Activated CD8-positive, alpha-beta memory T cell treated with anti-CD3 and anti-CD28 coated beads for 24 hours (primary cell): ENCODE measurements at regions not wholly inside any gene's neighbourhood (a gene's known extent, or its start where the extent isn't known, plus 50 kb on each side); places are given as distances from the start of the nearest gene placed in this dataset.

Experiments
- DNase-seq: peaks from one replicate; pipeline ENCODE4 v3.0.0-alpha.2; 2020

DNA sequence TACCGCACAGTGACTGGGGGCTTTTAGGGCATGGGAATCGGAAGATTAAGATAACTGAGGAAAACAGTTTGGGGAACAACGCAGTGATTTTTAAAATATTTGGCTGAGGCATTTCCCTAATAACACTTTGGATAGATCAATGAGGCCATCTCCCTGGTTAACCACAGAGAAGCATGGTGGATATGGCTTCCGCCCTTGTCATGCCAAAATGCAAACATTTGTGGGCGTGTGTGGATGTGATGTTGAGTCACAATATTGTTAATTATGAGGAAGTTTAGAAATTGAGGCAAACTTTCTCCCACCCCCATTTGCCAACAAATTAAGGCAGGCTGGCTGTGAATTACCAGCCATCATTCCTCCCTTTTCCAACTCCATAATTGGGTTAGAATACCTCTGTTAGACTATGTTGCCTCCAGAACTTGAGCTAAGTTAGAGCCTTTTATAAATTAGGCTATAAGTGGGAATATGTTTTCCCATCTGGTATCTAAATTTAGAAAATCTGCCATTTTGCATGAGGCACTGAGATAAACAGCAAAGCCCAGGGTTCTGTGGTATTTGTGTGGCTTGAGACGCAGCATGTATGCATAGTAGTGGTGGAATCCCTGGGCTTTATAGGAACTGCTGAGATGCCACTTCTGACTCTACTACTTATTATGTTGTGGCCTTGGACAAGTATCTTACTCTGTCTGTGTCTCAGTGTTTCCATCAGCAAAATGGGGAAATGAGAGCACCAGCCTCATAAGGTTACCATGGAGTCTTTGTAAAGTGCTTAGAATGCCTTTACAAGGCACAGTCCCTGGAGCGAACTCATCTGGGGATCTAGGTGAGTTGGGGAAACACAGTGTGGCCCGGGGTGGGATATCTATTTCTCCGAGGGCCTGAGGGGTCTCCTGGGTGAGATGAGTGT, 154.6 kb downstream of the C1orf94 start:
- no peak for DNase-seq

GRCh38 chr1:34332996-34333395, 156.3 kb downstream of the C1orf94 start:
- no peak for DNase-seq

GRCh38 chr1:34338871-34339270, 162.2 kb downstream of the C1orf94 start:
- DNase-seq, result no peak

- DNase-seq, result no peak
Measured at GRCh38 chr1:34341896-34342295, 165.2 kb downstream of the C1orf94 start.

GRCh38 chr1:34342334-34342733, 165.6 kb downstream of the C1orf94 start:
- no peak for DNase-seq

GRCh38 chr1:34346128-34346527, 169.4 kb downstream of the C1orf94 start:
- no peak for DNase-seq

DNA sequence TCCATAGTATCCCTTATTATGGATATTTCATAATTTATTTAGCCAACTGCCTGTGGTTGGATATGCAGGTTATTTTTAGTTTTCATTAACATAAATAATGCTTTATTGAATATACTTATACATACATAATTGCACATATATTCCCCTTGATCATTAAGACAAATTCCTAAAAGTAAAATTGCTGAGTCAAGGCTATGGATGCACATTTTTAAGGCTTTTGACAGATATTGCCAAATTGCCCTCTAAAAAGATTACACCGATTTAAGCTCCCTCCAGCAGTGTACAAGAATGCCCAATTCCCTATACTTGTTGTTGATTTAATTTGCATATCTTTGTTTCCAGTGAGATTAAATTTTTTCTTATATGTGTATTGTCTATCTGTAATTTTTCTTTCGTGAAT, 176.7 kb downstream of the C1orf94 start:
- no peak for DNase-seq

DNA sequence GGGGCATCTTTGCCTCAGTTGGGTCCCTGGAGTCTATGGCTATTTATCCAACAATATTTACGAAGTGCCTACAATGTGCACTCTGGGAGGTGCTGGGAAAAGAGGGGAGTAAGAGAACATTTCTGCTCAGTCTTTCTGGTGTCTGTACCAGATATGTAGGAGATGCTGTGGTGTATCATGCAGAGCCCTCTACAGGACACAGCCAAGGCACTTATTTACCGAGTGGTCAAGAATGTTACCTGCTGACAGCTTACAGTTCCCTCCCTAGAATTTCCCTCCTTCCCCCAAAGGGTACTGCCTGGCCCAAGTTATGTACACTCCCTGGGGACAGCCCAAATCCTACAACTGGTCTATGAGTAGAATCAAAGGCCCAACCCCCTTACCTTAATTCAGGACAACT, 177.7 kb downstream of the C1orf94 start:
- DNase-seq, result no peak

GRCh38 chr1:34356853-34357252, 180.1 kb downstream of the C1orf94 start:
- no peak for DNase-seq

DNA sequence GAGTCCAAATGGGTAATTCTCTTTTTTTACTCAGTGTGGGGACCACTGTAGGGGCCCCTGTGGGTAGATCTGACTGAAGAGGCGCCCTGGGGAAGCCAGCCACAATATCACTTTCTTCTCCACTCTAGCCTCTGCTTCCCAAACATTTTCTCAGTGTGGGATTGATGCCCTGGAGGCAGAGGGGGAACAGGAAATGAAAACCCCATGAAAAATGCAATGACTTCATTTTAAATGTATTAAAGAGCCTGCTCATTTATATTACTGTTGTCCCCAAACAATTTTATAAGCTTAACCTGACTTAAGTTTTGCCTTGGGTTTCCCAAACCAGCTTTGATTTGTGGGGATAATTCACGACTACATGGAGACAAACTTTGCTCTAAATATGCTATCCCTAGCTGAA, 181.9 kb downstream of the C1orf94 start:
- DNase-seq, result no peak

DNA sequence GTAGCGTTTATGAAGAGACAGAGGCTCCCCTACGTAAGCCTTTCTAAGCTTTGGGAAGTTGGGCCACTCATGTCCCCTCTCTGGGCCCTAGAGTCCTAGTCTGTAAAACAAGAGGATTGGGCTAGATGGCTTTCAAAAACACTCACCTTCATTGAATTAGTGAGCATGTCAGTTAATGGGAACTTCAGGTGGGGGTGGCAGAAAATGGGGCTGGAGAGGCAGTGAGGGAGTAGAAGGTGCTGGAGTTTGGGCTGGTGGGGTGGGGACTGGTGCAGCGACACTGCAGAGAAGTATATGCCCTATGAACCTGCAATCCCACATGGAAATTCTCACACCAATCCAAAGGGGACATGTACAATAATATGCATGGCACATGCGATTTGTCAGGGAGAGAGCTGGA, 182.7 kb downstream of the C1orf94 start:
- DNase-seq, result no peak

DNA sequence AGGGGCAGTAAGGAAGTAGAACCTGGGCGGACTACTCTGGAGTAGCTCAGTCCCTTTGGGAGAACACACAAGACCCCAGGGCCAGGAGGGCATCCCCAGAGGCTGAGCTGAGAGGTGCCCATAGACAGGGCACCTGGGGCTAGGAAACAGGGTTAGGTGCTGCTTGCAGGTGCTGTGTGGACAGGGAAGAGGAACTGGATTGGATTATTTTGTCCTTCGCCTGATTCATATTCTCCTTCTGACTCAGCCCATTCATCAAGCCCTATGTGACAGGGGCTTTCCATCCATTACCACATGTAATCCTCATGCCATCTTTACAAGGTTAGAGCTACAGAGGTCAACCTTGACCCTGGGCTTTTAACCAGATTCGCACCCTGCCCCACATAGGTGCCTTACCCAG, 183.9 kb downstream of the C1orf94 start:
- DNase-seq, result no peak

DNA sequence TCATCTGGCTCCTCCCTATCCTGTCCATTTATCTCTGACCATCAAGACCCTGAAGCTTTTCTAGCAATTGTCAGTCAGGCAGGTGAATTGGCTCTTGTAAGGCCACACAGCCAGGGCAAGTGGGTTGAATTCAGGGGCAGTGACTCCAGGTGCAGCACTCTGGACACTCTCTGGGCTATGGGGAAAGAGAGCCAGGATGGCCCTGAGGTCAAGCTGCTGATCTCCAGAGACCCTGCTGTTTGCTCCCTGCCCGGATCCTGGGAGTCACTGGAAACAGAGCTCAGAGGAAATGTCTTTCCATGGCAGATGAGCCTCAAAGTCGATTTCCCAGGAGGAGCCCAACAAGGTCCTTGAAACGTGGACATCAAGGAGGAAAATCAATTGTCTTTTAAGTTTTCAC, 184.4 kb downstream of the C1orf94 start:
- no peak for DNase-seq

DNA sequence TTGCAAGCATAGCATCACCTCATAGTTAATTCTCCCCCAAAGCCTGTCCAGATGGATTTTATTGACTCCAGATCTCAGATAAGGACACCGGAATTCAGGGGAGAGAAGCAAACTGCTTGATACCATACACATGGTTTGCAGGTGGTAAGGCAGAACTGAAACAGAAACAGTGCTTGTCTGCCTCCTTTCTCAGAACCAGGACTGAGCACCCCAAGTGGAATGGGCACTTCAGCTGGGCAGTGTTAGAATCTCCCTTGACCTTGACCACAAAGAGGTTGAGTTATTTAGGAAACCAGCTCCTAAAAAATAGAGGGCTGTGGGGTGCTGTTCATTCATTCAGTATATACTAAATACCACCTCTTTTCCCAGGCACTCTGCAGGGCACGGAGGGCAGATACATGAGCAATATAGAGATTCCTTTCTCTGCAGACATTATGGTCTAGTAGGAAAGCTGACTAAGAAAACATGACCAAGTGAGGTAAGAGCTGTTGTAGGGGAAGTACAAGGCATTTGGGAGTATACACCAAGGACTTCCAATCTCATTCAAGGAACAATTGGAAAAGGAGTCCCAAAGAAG, 185.2 kb downstream of the C1orf94 start:
- no peak for DNase-seq

DNA sequence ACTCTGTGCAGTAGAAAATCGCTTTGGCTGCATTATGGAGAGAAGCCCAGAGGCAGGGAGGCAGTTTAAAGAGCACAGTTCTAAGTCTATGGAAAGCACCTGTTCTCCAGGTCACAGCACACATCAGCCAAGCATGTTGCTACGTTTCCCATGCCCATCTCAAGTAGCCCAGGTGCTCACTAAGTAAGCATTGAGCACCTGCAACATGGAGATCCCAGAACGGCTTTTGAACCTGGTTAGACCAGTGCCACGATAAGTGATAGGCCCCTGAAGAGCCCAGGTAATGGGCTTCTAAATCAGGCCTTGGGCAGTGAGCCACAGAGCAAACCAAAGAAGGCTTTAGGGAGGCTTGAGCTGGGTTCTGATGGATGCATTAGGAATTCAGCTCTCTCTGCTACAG, 186.2 kb downstream of the C1orf94 start:
- DNase-seq, result no peak

DNA sequence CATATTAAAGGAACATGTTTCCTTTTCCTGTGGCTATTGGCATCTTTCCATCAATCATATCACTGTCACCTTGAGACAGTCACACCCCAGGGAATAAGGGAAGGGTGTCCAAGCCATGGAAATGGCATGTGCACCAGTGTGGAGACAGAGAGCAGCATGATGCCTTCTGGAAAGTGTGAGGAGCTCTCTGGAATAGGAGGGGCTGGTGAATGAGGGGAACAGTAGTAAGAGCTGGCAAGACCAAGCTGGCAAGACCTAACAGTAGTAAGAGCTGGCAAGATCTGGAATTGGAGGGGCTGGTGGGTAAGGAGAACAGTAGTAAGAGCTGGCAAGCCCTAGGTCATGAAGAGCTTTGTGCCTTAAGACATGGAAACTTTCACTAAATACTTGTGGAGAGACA, 186.7 kb downstream of the C1orf94 start:
- DNase-seq, result no peak

DNA sequence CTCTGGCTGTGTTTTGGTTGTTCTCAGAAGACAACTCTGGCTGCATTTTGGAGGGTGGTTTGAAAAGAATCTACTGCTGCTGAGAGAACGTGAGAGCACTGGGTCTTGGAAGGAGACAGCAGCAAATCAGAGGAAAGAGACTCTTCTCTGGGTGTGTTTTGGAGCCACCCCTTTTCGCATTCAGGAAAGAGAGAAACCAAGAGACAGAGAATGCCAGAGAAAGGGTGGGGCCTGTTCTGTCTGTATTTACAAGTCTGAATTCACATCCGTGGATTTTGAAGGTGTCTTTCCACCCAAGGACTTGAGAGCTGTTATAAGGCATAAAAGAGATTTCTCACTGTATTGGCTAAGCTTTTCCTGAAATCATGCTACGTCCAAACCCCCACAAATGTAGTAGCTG, 187.2 kb downstream of the C1orf94 start:
- no peak for DNase-seq

DNA sequence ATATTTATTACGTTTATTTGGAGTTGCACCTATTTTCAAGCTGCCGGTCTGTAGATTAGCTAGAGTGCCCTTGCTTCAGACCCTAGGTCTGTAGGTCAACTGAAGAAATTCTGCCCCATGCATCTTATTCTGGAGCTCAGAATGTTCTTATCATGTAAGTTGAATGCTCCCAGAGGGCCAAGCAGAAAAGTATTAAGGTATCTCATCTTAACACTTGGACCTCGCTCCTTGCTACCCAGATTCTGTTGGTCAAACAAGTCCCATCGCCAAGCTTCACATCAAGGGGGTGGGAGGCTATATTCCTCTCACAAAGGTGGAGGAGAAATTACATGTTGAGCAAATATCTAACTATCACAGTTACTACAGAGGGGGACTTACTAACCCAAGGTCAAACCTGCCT, 187.7 kb downstream of the C1orf94 start:
- DNase-seq, result no peak

DNA sequence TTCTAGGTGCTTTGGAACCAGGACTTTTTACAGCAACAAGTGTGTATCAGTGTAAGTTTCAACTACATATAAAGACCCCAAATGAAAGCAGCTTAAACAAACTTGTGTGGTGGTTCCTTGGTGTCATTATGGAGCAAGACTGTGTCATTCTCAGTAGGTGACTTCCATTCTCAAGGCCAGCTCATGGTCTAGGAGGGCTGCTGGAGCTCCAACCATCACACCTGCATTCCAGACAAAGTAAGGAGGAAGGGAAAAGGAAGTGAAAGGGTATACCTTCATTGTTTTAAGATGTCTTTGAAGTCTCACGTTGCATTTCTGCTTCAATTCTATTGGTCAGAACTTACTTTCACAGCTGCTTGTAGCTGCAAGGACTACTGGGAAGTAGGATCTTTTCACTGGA, 188.6 kb downstream of the C1orf94 start:
- DNase-seq, result no peak

DNA sequence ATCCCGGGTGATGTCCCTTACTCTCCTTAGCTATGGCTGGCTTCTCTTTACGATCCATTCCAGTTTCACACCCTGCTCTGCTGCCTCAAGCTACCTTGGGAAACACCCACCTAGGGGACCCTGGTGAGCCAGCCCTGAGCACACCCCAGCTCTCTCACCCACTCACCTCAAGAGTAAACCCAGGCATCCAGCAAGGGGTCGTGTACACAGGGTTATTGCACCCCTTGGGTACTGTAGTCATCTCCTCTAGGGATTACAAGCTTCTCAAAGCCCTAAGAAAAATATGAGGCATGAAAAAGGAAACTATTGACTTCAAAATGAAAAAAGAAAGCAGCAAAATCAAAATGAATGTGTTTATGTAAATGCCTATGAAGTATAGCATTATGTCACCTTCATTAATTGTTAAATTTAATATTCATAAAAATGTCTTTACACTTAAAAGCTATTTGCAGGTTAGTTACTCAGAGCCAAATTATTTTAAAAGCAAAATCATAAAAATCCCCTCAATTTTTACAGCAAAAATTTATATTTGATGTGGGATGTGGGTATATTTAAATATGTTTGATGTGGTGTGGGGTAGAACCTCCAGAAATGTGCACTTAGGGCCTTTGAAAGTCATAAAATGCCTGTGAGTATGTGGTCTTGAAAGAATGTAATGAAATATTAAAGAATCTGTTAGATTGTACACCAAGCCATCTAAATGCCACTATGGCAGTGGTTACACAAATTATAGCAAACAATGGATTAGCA, 190.3 kb downstream of the C1orf94 start:
- DNase-seq, result no peak

DNA sequence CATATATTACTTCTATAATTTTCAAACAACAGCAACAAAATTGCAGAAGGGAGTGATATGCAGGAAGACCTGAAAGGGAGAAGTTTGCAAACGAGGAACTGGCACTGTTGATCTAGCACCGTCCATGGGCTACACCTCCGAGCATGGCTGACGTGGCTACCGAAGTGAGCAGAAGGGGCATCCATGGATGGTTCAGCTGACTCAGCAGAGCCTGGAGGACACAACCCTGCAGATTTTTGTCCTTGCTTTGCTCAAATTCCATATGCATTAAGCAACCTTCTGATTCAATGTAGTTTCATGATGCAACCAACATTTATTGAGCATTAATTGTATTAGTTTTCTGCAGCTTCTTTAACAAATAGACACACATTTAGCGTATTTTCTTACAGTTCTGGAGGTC, 191.2 kb downstream of the C1orf94 start:
- DNase-seq, result no peak

- no peak for DNase-seq
Measured at GRCh38 chr1:34369701-34370455, 193.2 kb downstream of the C1orf94 start.

- no peak for DNase-seq
Measured at GRCh38 chr1:34370748-34371147, 194.0 kb downstream of the C1orf94 start.
